ENCODE measurements at regions not wholly inside any gene's neighbourhood (a gene's known extent, or its start where the extent isn't known, plus 50 kb on each side); places are given as distances from the start of the nearest gene placed in this dataset.

DNA sequence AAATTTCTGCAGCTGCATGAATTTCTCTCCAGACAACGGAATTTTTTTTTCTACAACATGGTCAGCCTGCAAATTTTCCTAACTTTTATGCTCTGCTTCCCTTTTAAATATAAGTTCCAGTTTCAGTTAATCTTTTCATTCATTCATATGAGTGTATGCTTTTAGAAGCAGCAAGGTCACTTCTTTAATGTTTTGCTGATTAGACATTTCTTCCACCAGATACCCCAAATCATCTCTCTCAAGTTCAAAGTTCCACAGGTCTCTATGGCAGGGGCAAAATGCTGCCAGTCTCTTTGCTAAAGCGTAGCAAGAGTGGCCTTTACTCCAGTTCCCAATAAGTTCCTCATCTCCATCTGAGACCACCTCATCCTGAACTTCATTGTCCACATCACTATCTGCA lies 205.6 kb upstream of the GRM7 start:
- TF ChIP-seq, protein P1, sequence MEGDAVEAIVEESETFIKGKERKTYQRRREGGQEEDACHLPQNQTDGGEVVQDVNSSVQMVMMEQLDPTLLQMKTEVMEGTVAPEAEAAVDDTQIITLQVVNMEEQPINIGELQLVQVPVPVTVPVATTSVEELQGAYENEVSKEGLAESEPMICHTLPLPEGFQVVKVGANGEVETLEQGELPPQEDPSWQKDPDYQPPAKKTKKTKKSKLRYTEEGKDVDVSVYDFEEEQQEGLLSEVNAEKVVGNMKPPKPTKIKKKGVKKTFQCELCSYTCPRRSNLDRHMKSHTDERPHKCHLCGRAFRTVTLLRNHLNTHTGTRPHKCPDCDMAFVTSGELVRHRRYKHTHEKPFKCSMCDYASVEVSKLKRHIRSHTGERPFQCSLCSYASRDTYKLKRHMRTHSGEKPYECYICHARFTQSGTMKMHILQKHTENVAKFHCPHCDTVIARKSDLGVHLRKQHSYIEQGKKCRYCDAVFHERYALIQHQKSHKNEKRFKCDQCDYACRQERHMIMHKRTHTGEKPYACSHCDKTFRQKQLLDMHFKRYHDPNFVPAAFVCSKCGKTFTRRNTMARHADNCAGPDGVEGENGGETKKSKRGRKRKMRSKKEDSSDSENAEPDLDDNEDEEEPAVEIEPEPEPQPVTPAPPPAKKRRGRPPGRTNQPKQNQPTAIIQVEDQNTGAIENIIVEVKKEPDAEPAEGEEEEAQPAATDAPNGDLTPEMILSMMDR (IDR thresholded peaks at IDR 0.05), result no peak
- no peak for TF ChIP-seq POLR2AphosphoS5 (IDR thresholded peaks at IDR 0.05)
